ENCODE measurements at regions not wholly inside any gene's neighbourhood (a gene's known extent, or its start where the extent isn't known, plus 50 kb on each side); places are given as distances from the start of the nearest gene placed in this dataset.

GRCh38 chr1:169003864-169004516 is 102.5 kb upstream of the ATP1B1 start:
- no peak overlapping the region for H3K27ac ChIP-seq (ENCODE audit: low read depth, low read length)
- no peaks in the 10 kb centered on the region for H3K27me3 ChIP-seq (ENCODE audit: insufficient read depth, low read length)
- no peaks in the 10 kb centered on the region for H4K20me1 ChIP-seq (ENCODE audit: insufficient read depth, low read length)
- no peaks in the 10 kb centered on the region for H3K9me3 ChIP-seq (ENCODE audit: low read depth, low read length)
- H3K79me2 ChIP-seq (ENCODE audit: insufficient read depth, low read length), result no peaks in the 10 kb centered on the region
- no peak overlapping the region for H3K4me3 ChIP-seq (ENCODE audit: insufficient read depth, low read length)
- no peak overlapping the region for H2AFZ ChIP-seq (ENCODE audit: low read length)
- TF ChIP-seq CTCF (IDR thresholded peaks at IDR 0.05; ENCODE audit: extremely low read depth, low read depth, low read length), result no peak
- no peaks in the 10 kb centered on the region for H3K4me1 ChIP-seq (ENCODE audit: insufficient read depth, low read length)
- DNase-seq (ENCODE audit: insufficient read length, low spot score, missing footprints), result no peak
- no peaks in the 10 kb centered on the region for H3K36me3 ChIP-seq (ENCODE audit: insufficient read depth, low read length)
- no peak overlapping the region for H3K4me2 ChIP-seq (ENCODE audit: insufficient read depth, low read length)

GRCh38 chr1:169005776-169006175 is 100.7 kb upstream of the ATP1B1 start:
- no peak for TF ChIP-seq CTCF (IDR thresholded peaks at IDR 0.05; ENCODE audit: extremely low read depth, low read depth, low read length)

GRCh38 chr1:169009666-169010065 is 96.8 kb upstream of the ATP1B1 start:
- DNase-seq (ENCODE audit: insufficient read length, low spot score, missing footprints), result no peak
- H3K36me3 ChIP-seq (ENCODE audit: insufficient read depth, low read length), result no peaks in the 10 kb centered on the region
- H3K27me3 ChIP-seq (ENCODE audit: insufficient read depth, low read length), result no peaks in the 10 kb centered on the region
- H3K79me2 ChIP-seq (ENCODE audit: insufficient read depth, low read length), result no peaks in the 10 kb centered on the region
- no peaks in the 10 kb centered on the region for H3K9me3 ChIP-seq (ENCODE audit: low read depth, low read length)
- H3K27ac ChIP-seq (ENCODE audit: low read depth, low read length), result no peak overlapping the region
- H2AFZ ChIP-seq (ENCODE audit: low read length), result no peak overlapping the region
- H3K4me2 ChIP-seq (ENCODE audit: insufficient read depth, low read length), result no peak overlapping the region
- no peak overlapping the region for H3K4me3 ChIP-seq (ENCODE audit: insufficient read depth, low read length)
- TF ChIP-seq CTCF (IDR thresholded peaks at IDR 0.05; ENCODE audit: extremely low read depth, low read depth, low read length), result no peak
- H4K20me1 ChIP-seq (ENCODE audit: insufficient read depth, low read length), result no peaks in the 10 kb centered on the region
- no peaks in the 10 kb centered on the region for H3K4me1 ChIP-seq (ENCODE audit: insufficient read depth, low read length)

More at GRCh38 chr1:169005776-169006175, 100.7 kb upstream of the ATP1B1 start:
- no peak overlapping the region for H3K4me2 ChIP-seq (ENCODE audit: insufficient read depth, low read length)
- no peak overlapping the region for H3K27ac ChIP-seq (ENCODE audit: low read depth, low read length)
- H3K27me3 ChIP-seq (ENCODE audit: insufficient read depth, low read length), result no peaks in the 10 kb centered on the region
- no peaks in the 10 kb centered on the region for H3K79me2 ChIP-seq (ENCODE audit: insufficient read depth, low read length)
- no peaks in the 10 kb centered on the region for H4K20me1 ChIP-seq (ENCODE audit: insufficient read depth, low read length)
- H3K4me1 ChIP-seq (ENCODE audit: insufficient read depth, low read length), result no peaks in the 10 kb centered on the region
- H2AFZ ChIP-seq (ENCODE audit: low read length), result no peak overlapping the region
- H3K4me3 ChIP-seq (ENCODE audit: insufficient read depth, low read length), result no peak overlapping the region
- no peaks in the 10 kb centered on the region for H3K36me3 ChIP-seq (ENCODE audit: insufficient read depth, low read length)
- no peak for DNase-seq (ENCODE audit: insufficient read length, low spot score, missing footprints)
- H3K9me3 ChIP-seq (ENCODE audit: low read depth, low read length), result no peaks in the 10 kb centered on the region

GRCh38 chr1:169012416-169012815 is 94.1 kb upstream of the ATP1B1 start:
- H3K4me3 ChIP-seq (ENCODE audit: insufficient read depth, low read length), result no peak overlapping the region
- no peak overlapping the region for H2AFZ ChIP-seq (ENCODE audit: low read length)
- H3K4me2 ChIP-seq (ENCODE audit: insufficient read depth, low read length), result no peak overlapping the region
- H3K4me1 ChIP-seq (ENCODE audit: insufficient read depth, low read length), result no peaks in the 10 kb centered on the region
- no peaks in the 10 kb centered on the region for H4K20me1 ChIP-seq (ENCODE audit: insufficient read depth, low read length)
- no peaks in the 10 kb centered on the region for H3K27me3 ChIP-seq (ENCODE audit: insufficient read depth, low read length)
- TF ChIP-seq CTCF (IDR thresholded peaks at IDR 0.05; ENCODE audit: extremely low read depth, low read depth, low read length), result no peak
- H3K79me2 ChIP-seq (ENCODE audit: insufficient read depth, low read length), result no peaks in the 10 kb centered on the region
- DNase-seq (ENCODE audit: insufficient read length, low spot score, missing footprints), result no peak
- H3K36me3 ChIP-seq (ENCODE audit: insufficient read depth, low read length), result no peaks in the 10 kb centered on the region
- H3K9me3 ChIP-seq (ENCODE audit: low read depth, low read length), result no peaks in the 10 kb centered on the region
- H3K27ac ChIP-seq (ENCODE audit: low read depth, low read length), result no peak overlapping the region

Data from osteoblast (primary cell).